DMS153 (cell line): ENCODE measurements at regions not wholly inside any gene's neighbourhood (a gene's known extent, or its start where the extent isn't known, plus 50 kb on each side); places are given as distances from the start of the nearest gene placed in this dataset.

Experiments used
- DNase-seq: peaks from one replicate; lab custom pipeline; 2025; lab: John Stamatoyannopoulos, UW

DNA sequence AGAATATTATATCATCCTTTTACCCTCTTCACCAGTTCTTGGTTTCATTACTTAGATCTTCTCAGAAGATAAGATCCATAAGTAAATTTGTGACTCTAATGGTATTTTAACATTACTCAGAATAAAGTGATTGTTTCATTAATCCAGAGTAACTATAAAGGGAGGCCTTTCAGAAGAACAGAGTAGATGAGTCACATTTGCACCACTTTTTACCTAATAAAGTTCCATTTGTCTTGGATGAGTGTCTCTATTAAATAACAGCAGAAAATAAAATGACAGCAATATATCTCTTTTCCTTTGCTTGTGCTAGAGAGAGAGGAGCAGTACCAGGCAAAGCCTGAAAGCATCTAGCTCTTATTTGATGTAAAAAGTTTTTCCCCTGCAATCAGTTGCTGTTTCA, 926.5 kb upstream of the CNTNAP5 start:
- DNase-seq = no peak

DNA sequence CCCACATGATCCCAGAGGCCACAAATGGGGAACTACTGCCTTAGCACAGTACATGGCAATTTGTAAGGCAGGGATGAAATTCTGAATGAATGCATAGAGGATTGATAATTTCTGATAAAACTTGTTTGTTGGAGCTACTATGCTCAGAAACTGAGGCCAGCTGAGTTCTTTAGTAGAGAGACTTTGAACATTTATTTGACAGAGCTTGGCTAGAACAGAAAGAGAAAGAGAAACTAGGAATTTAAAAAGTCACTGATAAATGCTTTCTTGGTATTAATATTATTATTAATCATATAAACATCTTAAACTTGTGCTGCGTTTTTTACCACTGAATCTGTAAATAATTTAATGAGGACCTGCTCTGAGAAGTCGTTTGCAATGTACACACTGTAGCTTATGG, 923.7 kb upstream of the CNTNAP5 start:
- DNase-seq = no peak

DNA sequence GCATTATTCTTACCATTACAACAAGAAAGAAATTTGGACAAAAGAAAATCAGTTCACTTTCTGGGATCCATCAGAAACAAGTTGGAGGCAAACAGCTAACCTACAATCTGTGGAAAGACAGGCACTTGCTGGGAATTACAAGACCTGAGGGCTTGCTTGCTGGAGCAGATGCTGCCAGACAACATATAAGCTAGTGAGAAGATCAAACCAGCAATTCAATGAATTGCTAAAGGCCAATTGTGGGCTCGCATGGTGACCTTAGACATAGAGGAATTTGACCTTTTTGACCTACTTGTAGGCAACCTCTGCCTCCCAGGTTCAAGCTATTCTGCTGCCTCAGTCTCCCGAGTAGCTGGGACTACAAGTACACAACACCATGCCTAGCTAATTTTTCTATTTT, 921.2 kb upstream of the CNTNAP5 start:
- no peak for DNase-seq

GRCh38 chr2:123116595-123116994, 908.5 kb upstream of the CNTNAP5 start:
- no peak for DNase-seq

- no peak for DNase-seq
Observed at GRCh38 chr2:123127236-123127635, 897.9 kb upstream of the CNTNAP5 start.

- DNase-seq = no peak
Observed at GRCh38 chr2:123128951-123129350, 896.1 kb upstream of the CNTNAP5 start.

DNA sequence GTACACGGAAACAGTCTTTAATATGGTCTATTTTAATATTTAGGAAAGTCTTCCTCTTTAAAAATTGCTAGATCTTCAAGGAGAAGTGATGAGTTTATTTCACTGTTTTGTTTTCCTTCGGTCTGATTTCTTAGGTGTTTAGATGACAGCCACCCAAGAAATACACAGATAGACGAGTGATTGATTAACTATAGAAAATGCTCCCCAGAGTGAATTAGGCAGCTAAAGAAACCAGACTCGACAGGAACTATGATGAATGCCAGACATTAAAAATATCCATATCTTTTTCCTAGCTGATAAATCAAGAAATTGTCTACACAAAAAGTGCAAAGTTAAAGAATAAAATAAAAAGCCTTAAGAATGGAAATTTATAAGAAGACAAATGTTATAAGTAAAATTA, 888.7 kb upstream of the CNTNAP5 start:
- no peak for DNase-seq

DNA sequence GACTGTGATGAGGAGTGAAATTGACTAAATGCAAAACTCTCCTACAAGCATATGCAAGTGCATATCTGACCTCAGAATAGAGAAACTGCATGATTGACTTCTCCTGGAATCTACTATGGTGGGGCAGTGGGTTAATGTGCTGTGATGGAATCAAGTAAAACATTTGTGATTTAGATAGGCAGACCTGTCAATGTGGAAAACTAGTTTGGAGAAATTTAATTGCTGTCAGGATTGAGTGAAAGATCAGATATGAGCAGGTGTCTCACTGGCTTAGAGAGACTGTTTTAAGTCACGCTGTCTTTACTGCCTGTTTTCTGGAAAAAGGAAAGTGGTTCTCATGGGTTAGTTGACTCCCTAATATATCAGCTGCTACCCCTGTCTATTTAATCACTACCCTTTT, 881.0 kb upstream of the CNTNAP5 start:
- no peak for DNase-seq

GRCh38 chr2:123153041-123153440, 872.0 kb upstream of the CNTNAP5 start:
- no peak for DNase-seq

DNA sequence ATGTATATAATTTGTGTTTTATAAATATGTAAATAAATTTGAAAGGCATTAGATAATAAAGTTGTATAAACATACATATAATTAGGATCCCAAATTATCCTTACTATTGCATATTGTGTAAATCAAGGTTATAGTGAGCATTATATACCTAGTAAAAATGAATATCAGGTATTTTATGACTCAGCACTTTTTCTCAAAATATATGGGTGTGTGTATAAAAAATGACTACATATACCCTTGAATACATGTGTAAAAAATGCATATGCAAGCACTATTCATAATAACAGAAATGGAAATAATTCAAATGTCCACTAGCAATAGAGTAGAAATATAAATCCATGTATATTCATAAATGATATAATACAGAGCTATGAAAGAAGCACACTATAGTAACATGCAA, 870.9 kb upstream of the CNTNAP5 start:
- no peak for DNase-seq

- DNase-seq = no peak
Observed at GRCh38 chr2:123157016-123157415, 868.1 kb upstream of the CNTNAP5 start.

DNA sequence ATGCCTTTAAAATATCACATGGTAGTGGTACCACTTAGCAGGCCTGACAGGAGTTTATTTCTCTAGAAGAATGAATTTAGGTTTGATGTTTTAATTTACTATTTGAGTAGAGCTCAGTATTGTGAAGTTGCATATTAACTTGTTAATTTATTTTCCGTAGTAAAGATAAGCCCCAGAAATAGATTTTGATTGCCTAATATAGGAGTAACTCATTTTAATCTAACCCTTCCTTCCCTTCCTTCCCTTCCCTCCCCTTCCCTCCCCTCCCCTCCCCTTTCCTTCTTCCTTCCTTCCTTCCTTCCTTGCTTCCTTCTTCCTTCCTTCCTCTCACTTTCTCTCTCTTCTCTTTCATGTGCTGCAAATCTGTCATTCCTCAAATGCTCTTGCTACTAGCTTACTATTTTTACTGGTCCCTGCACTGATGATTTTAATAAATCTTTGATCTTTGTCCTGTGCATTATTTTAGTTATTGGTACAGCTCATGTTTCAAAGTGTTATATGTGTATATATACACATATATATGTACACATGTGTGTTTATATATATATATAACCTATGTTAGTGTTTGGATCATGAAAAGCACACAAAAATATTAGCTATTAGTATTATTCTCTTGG, 862.6 kb upstream of the CNTNAP5 start:
- no peak for DNase-seq

DNA sequence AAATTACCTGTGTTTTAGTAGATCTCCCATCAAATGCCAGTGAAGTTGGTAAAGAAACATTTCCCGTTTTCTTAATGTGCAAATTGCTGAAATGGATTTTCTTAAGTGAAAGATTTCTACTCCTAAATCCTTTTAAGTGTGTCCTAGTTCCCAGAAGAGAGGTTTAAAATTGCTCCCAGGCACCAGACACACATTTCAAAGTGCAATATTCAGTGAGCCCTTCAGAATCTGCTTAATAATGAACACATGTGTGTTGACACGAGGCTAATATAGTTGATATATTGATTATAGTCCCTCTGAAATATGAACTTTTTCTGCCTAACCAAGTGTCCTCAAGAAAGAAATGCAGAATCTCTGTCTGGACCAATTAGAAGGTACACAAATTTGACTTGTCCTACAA, 861.7 kb upstream of the CNTNAP5 start:
- no peak for DNase-seq

DNA sequence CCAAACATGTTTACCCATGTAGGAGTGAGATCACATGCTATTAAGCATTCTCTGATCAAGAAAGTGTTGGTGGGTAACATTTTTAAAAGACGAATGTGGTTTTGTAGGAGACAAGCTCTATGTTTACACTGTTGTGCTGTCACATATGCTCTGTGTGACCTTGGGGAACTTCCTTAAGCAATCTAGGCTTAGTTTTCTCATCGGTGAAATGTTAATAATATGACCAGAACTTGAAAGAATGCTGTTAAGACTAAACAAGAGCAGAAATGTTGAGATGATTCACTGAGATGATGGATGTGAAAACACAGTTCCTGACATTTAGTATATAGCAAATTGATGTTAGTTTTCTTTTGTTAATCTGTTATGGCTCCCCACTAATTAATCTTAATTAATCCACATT, 860.9 kb upstream of the CNTNAP5 start:
- DNase-seq = peak; percentile 50

DNA sequence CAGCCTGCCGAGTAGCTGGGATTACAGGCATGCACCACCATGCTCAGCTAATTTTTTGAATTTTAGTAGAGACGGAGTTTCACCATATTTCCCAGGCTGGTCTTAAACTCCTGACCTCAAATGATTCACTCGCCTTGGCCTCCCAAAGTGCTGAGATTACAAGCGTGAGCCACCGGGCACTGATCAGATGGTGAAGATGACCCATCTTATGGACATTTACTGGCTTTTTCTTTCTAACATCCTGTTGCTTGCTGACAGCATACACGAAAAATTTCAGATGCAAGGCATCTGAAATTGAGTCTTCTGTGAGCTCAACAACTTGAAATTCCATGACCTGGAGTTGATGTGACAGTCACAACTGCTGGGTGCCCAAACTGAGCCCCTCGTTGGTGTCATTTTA, 859.5 kb upstream of the CNTNAP5 start:
- DNase-seq = no peak

DNA sequence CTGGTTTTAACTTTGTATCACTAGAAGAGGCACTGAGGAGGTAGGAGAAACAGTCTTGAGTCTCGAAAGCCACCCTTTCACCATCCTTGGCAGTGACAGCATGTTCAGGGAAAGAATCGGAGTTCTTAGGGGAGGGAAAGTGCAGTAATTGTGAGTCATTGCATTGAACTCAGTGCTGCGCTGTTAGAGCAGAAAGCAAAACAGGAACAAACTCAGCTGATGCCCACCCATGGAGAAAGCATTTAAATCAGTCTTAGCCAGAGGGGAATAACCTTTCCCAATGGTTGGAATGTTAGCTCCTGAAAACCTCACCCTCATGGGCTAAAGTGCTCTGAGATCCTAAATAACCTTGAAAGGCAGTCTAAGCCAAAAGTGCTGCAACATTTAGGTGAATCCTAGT, 845.6 kb upstream of the CNTNAP5 start:
- no peak for DNase-seq

DNA sequence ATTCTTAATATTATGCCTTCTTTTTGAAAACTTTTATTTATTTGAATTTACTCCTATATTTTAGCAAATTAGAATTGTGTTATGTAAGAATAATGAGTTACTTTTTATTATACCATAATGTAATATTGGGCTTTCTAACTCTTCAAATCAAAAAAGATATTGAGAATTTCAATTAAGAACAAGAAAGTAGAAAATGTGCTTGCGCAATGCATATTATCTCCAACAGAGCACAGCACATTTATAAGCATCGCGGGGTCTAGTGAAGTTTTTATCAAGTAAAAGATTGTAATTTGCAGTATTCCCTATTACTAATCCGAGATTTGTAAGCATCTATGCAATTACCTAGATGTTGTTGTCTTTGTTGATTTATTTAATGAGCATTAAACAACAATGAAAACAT, 829.1 kb upstream of the CNTNAP5 start:
- DNase-seq = no peak

GRCh38 chr2:123200035-123200434, 825.1 kb upstream of the CNTNAP5 start:
- no peak for DNase-seq

- DNase-seq = no peak
Observed at GRCh38 chr2:123207245-123207644, 817.8 kb upstream of the CNTNAP5 start.

GRCh38 chr2:123209202-123209601, 815.9 kb upstream of the CNTNAP5 start:
- no peak for DNase-seq

DNA sequence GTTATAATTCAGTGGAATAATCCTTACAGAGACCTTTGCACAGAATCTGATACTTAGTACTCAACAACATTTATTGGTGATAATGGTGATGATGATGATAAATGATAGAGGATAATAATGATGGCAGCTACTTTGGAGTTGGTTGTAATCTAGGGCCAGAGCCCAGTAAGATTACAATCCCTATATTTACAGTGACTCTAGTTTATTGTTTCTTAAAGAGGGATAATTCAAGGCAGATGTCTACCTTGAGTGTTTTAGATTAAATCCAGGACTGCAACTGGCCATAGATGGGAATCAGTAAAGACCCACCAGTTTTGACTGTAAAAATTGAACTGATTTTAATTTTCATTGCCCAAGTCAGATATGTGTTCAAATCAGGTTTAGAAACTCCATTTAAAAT, 813.9 kb upstream of the CNTNAP5 start:
- DNase-seq = no peak

- no peak for DNase-seq
Observed at GRCh38 chr2:123245156-123245555, 779.9 kb upstream of the CNTNAP5 start.

DNA sequence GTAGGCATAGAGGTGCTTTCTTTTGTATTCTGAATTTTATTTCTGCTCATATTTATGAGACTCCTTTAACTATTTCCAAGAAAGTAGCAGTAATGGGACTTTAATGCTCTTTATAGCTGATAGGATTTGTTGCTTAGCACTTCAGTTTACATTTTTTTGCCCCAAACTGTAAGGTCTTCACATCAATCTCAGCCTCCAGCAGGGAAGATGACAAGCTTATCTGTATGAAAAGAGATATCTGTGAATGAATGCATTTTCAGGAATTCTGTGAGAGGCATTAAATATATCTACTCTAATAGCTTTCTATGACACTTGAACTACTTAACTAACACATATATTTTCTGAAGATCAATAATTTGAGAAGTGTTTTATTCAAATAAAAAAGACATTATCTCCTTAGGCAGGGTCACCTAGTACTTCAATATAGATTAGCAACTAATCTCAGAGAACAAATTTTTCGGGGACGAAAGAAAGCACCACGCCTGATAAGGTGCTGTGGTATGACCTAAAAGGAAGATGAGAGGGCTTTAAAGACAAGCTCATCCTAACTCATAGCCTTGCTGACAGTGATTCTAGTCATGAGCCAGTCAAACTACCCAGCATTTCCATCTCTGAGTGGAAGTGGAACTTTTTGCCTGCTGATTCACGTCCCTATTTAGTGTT, 766.1 kb upstream of the CNTNAP5 start:
- DNase-seq = no peak

GRCh38 chr2:123262856-123263255, 762.2 kb upstream of the CNTNAP5 start:
- DNase-seq = no peak
